ENCODE measurements at regions not wholly inside any gene's neighbourhood (a gene's known extent, or its start where the extent isn't known, plus 50 kb on each side); places are given as distances from the start of the nearest gene placed in this dataset.
"Not testable (repeated sequence)": the region's sequence is repeated elsewhere in the genome, so short reads cannot be mapped to it uniquely, and the experiment has no call there.

- no peak for DNase-seq (ENCODE audit: low read depth)
Observed at GRCh38 chrX:112367065-112367464, 284.5 kb upstream of the TRPC5 start.

GRCh38 chrX:112359906-112360305 lies 277.3 kb upstream of the TRPC5 start:
- DNase-seq (ENCODE audit: low read depth), result no peak

GRCh38 chrX:112355931-112356330 lies 273.4 kb upstream of the TRPC5 start:
- no peak for DNase-seq (ENCODE audit: low read depth)

- no peak for DNase-seq (ENCODE audit: low read depth)
Observed at GRCh38 chrX:112341598-112341997, 259.0 kb upstream of the TRPC5 start.

- DNase-seq (ENCODE audit: low read depth), result no peak
Observed at GRCh38 chrX:112313201-112313600, 230.6 kb upstream of the TRPC5 start.

GRCh38 chrX:112306027-112306426 lies 223.5 kb upstream of the TRPC5 start:
- no peak for DNase-seq (ENCODE audit: low read depth)

- DNase-seq (ENCODE audit: low read depth), result no peak
Observed at GRCh38 chrX:112279940-112280339, 197.4 kb upstream of the TRPC5 start.

- no peak for DNase-seq (ENCODE audit: low read depth)
Observed at GRCh38 chrX:112270991-112271390, 188.4 kb upstream of the TRPC5 start.

GRCh38 chrX:112266136-112266535 lies 183.6 kb upstream of the TRPC5 start:
- DNase-seq (ENCODE audit: low read depth), result no peak

- no peak for DNase-seq (ENCODE audit: low read depth)
Observed at GRCh38 chrX:112259375-112259774, 176.8 kb upstream of the TRPC5 start.

- DNase-seq (ENCODE audit: low read depth), result no peak
Observed at GRCh38 chrX:112254896-112255295, 172.3 kb upstream of the TRPC5 start.

GRCh38 chrX:112247714-112248113 lies 165.1 kb upstream of the TRPC5 start:
- DNase-seq (ENCODE audit: low read depth), result no peak

GRCh38 chrX:112235547-112235946 lies 153.0 kb upstream of the TRPC5 start:
- no peak for DNase-seq (ENCODE audit: low read depth)

GRCh38 chrX:112233164-112233563 lies 150.6 kb upstream of the TRPC5 start:
- no peak for DNase-seq (ENCODE audit: low read depth)

- DNase-seq (ENCODE audit: low read depth), result not testable (repeated sequence)
Observed at GRCh38 chrX:112226795-112227194, 144.2 kb upstream of the TRPC5 start.

GRCh38 chrX:112223391-112223790 lies 140.8 kb upstream of the TRPC5 start:
- DNase-seq (ENCODE audit: low read depth), result no peak

GRCh38 chrX:112218388-112218787 lies 135.8 kb upstream of the TRPC5 start:
- no peak for DNase-seq (ENCODE audit: low read depth)

GRCh38 chrX:112211459-112211858 lies 128.9 kb upstream of the TRPC5 start:
- no peak for DNase-seq (ENCODE audit: low read depth)

- no peak for DNase-seq (ENCODE audit: low read depth)
Observed at GRCh38 chrX:112197840-112198239, 115.3 kb upstream of the TRPC5 start.

GRCh38 chrX:112190646-112191045 lies 108.1 kb upstream of the TRPC5 start:
- no peak for DNase-seq (ENCODE audit: low read depth)

GRCh38 chrX:112181361-112181760 lies 98.8 kb upstream of the TRPC5 start:
- not testable (repeated sequence) for DNase-seq (ENCODE audit: low read depth)

GRCh38 chrX:112164420-112164819 lies 81.8 kb upstream of the TRPC5 start:
- no peak for DNase-seq (ENCODE audit: low read depth)

GRCh38 chrX:112163906-112164305 lies 81.3 kb upstream of the TRPC5 start:
- peak; percentile 4 for DNase-seq (ENCODE audit: low read depth)

GRCh38 chrX:112148397-112148796 lies 65.8 kb upstream of the TRPC5 start:
- no peak for DNase-seq (ENCODE audit: low read depth)

- DNase-seq (ENCODE audit: low read depth), result no peak
Observed at GRCh38 chrX:112147206-112147605, 64.6 kb upstream of the TRPC5 start.
